SK-N-MC (cell line): ENCODE measurements at regions not wholly inside any gene's neighbourhood (a gene's known extent, or its start where the extent isn't known, plus 50 kb on each side); places are given as distances from the start of the nearest gene placed in this dataset.

ENCODE experiments used
- DNase-seq: peaks from one replicate; pipeline ENCODE4 v3.0.0-alpha.2; 2011; ENCODE audit warnings: low read depth, low spot score
- H3K27ac ChIP-seq: fragments of 200-600 bp; sonication (generic); 2 replicates; pipeline ENCODE4 v1.5.1; 2016; ENCODE audit warnings: mixed run types
- H3K36me3 ChIP-seq: fragments of 200-600 bp; sonication (generic); 2 replicates; pipeline ENCODE4 v1.6.1; 2017; ENCODE audit warnings: antibody characterized with exemption, low read length, mixed read lengths; ENCODE audit not compliant: insufficient read depth
- H3K4me3 ChIP-seq: fragments of 200-600 bp; sonication (generic); 2 replicates; pipeline ENCODE4 v1.5.1; 2016
- H3K9ac ChIP-seq: fragments of 200-600 bp; sonication (generic); 2 replicates; pipeline ENCODE4 v1.8.0; 2017; ENCODE audit warnings: mixed run types, mixed read lengths; ENCODE audit not compliant: insufficient read length
- H3K9me3 ChIP-seq: fragments of 200-600 bp; sonication (generic); 2 replicates; pipeline ENCODE4 v1.6.1; 2017; ENCODE audit warnings: low read depth, mild to moderate bottlenecking, antibody characterized with exemption, low read length, moderate library complexity, mixed read lengths
- EZH2 ChIP-seq: fragments of 200-600 bp; sonication (generic); IDR thresholded peaks from one replicate; pipeline ENCODE4 v1.6.1; 2017; ENCODE audit warnings: antibody characterized with exemption
- FOXP2 ChIP-seq: optimal IDR thresholded peaks from 2 replicates; pipeline ENCODE3; 2011; ENCODE audit warnings: mild to moderate bottlenecking, moderate library complexity; ENCODE audit not compliant: insufficient read depth; ENCODE audit errors: extremely low read length, control extremely low read depth
- POLR2AphosphoS5 ChIP-seq: IDR thresholded peaks from 2 replicates; pipeline ENCODE4 v1.6.1; 2012; ENCODE audit warnings: mild to moderate bottlenecking, low read depth, low read length, borderline replicate concordance

DNA sequence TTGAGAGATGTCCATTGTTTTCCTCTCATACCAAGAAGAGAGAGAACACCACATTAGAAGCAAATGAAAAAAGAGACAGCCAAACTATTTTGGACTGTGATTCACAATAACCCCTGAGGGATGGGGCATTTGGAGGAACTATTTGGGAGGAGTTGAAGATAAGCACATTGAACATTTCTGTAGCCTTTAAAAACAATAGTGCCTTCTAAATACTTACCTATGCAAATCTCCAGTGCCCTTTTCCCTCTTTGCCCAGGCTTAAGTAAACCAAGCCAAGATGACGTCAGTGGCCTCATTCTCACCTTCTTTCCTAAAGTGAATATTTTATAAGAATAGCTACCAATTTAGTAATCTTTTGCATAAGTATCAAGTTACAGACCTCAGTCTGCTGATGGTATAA is 89.7 kb upstream of the COL8A1 start:
- no peak overlapping the region for H3K27ac ChIP-seq
- H3K9me3 ChIP-seq: no peaks in the 10 kb centered on the region
- no peak overlapping the region for H3K4me3 ChIP-seq
- no peak for DNase-seq
- TF ChIP-seq EZH2 (no peak), FOXP2 (no peak), POLR2AphosphoS5 (no peak)
- H3K9ac ChIP-seq: no peak overlapping the region
- no peaks in the 10 kb centered on the region for H3K36me3 ChIP-seq

DNA sequence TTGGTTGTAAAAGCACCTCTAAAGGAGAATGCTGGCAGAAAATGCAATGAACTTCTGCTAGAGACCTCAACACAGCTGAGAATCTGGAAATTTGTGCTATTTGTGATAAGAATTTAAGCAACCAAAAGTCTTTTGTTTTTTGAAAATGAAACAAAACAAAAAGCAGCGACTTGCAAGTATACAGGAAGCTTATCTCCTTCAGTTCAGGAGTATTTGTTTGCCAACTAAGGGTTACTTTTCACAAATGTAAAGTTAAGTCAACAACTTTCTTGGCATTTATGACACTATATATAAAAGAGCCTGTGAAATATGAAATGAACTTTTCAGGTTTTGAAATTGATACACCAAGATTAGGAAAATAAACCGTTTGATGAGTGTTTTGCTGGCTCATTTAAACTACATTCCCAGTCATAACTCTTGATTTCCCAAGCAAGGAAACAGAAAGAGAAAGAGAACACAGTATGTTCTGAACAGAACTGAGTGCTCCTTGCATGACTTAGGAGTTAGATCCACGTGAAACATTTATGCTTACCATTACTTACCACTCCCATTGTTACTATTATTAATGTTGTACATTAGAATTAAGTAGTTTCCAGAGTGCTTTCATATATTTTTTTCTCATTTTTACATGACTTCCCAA is 92.3 kb upstream of the COL8A1 start:
- Histone ChIP-seq H3K27ac (peak overlapping the region; percentile 80), H3K4me3 (peak overlapping the region; percentile 51), H3K36me3 (no peaks in the 10 kb centered on the region), H3K9me3 (no peaks in the 10 kb centered on the region), H3K9ac (peak overlapping the region; percentile 39)
- no peak for TF ChIP-seq FOXP2
- TF ChIP-seq POLR2AphosphoS5: no peak
- no peak for DNase-seq

DNA sequence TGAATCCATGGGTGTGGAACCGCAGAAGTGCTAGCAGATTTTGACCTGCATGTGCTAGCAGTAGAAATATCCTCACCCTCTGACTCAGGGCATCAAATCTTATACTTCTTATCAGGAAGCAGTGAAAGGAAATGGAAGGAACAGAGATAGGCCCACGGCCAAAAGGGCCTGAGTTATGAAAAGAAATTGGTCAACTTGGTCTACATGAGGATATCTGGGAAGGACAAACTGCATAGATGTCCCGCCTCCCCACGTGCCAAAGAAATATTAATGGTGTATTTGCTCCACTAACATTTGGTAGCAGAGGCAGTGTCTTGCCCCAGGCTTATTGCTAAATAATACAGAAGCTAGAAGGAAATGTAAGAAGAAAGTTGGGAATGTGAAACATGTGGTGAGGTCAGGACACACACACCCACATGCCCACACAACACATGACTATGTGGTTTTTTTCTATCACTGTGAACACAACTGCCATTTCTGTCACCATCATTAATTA is 93.6 kb upstream of the COL8A1 start:
- no peak overlapping the region for H3K9ac ChIP-seq
- DNase-seq: peak; percentile 47
- TF ChIP-seq EZH2 (no peak), POLR2AphosphoS5 (no peak), FOXP2 (no peak)
- no peaks in the 10 kb centered on the region for H3K36me3 ChIP-seq
- peak overlapping the region; percentile 80 for H3K27ac ChIP-seq
- H3K9me3 ChIP-seq: no peaks in the 10 kb centered on the region
- H3K4me3 ChIP-seq: peak overlapping the region; percentile 51

DNA sequence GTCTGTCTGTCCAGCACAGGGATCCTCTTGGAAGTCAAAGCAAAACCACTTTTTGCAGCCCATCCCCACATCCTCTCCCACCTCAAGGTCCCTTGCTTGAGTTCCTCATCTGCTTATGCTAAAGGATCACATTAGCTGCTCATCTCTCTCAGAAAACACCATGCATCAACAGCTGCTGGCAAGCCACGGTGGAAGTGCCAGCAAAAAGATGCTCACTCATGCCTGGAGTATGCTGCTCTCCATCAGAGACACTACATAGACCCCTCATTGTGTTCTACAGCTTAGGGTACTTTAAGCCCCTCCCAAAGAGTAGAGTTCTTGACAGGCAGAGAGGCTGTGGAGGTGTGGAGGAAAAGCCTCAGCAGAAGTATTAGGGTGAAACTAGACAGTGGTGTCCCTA is 94.6 kb upstream of the COL8A1 start:
- Histone ChIP-seq H3K36me3 (no peaks in the 10 kb centered on the region), H3K9me3 (no peaks in the 10 kb centered on the region), H3K27ac (no peak overlapping the region), H3K4me3 (no peak overlapping the region), H3K9ac (no peak overlapping the region)
- TF ChIP-seq FOXP2 (no peak), EZH2 (no peak), POLR2AphosphoS5 (no peak)
- DNase-seq: no peak

DNA sequence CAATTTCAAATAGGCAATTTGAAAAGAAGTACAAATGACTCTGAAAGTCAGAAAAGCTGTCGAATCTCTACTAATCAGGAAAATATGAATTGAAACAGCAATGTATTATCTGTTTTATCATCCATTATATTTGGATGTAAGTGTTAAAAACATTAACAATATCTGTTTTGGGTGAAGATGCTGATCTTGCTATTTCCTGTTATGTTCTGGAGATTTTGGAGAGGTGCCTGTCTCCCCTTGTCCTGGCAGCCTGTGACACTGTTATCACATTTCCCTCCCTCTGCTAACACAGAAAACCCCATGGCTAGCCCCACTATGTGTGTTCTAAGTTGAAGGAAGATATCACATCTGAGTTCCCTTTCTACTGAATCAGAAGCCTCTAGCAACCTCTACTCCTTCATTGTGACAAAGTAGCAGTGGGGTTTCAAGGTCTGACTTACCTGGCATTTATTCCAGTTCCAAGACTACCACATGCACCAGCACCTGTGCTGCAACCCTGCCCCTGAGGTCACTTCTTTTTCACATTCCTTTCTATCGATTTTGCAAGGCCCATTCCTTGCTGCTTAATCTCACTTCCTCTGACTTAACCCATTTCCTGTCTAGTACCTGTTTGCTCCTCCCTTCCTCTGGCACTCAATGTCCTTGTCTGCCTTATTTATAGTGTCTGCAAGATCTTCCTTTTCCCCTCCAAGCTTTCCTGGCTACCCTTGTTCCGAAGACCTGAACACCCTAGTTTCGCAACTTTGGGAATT is 95.5 kb upstream of the COL8A1 start:
- H3K36me3 ChIP-seq: no peaks in the 10 kb centered on the region
- H3K27ac ChIP-seq: no peak overlapping the region
- DNase-seq: no peak
- no peaks in the 10 kb centered on the region for H3K9me3 ChIP-seq
- no peak overlapping the region for H3K9ac ChIP-seq
- TF ChIP-seq POLR2AphosphoS5 (no peak), EZH2 (no peak), FOXP2 (no peak)
- no peak overlapping the region for H3K4me3 ChIP-seq

GRCh38 chr3:99541181-99541580 is 97.2 kb upstream of the COL8A1 start:
- Histone ChIP-seq H3K9me3 (no peaks in the 10 kb centered on the region), H3K9ac (no peak overlapping the region), H3K4me3 (no peak overlapping the region), H3K27ac (no peak overlapping the region), H3K36me3 (no peaks in the 10 kb centered on the region)
- TF ChIP-seq POLR2AphosphoS5 (no peak), EZH2 (no peak), FOXP2 (no peak)
- DNase-seq: no peak

GRCh38 chr3:99537416-99537815 is 101.0 kb upstream of the COL8A1 start:
- no peak for DNase-seq
- Histone ChIP-seq H3K9me3 (no peaks in the 10 kb centered on the region), H3K36me3 (no peaks in the 10 kb centered on the region), H3K9ac (no peak overlapping the region), H3K27ac (0 out of 2 replicates have a peak overlapping the region, but pooled peaks have one; percentile 3), H3K4me3 (no peak overlapping the region)
- TF ChIP-seq POLR2AphosphoS5 (no peak), EZH2 (no peak), FOXP2 (no peak)

DNA sequence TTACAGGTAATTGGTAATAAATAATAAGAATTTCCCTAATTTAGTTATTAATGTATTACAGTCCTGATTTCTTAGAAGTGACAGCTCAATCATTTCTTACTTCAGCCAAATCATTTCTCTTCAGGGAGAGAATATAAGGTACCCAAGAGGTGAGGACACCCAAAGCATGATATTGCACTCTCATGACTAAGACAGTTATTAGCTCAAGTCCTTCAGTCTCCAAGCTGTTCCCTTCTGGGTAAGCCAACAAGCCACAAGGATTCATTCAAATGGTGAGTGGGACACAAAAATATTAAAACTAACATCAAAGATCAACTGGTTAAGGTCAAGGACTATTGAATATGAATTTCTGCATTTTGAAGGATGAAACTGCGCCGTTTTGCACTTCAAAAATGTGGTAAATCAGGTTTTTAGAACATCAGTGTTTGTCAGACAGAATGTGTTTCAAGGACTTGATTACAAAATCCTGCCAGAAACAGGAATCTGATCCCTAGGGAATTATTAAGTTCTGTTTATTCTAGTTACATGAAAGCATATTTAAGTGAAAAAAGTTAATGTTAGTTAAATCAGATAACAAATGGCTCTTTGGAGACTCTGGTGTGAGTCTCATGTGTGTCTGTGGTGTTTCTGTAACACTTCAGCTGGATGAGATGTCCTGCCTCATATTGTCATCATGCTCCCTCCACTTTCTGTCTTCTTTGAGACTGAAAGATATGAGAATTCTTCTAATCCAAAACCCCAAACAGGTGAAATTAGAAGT is 101.7 kb upstream of the COL8A1 start:
- TF ChIP-seq EZH2 (no peak), POLR2AphosphoS5 (no peak), FOXP2 (no peak)
- Histone ChIP-seq H3K9me3 (no peaks in the 10 kb centered on the region), H3K9ac (no peak overlapping the region), H3K4me3 (no peak overlapping the region), H3K36me3 (no peaks in the 10 kb centered on the region), H3K27ac (peak overlapping the region; percentile 7; the same call in 1 of the 2 replicates)
- no peak for DNase-seq
